Keratinocyte (primary cell): ENCODE measurements at regions not wholly inside any gene's neighbourhood (a gene's known extent, or its start where the extent isn't known, plus 50 kb on each side); places are given as distances from the start of the nearest gene placed in this dataset.

Source experiments
- DNase-seq: peaks from one replicate; pipeline ENCODE4 v3.0.0-alpha.2; 2011; ENCODE audit warnings: low read depth, missing footprints, low spot score
- FAIRE-seq: peaks from 2 replicates; lab custom pipeline; 2011; peaks lifted over from hg19 to GRCh38; lab: Jason Lieb, UNC
- H2AFZ ChIP-seq: 2 replicates; pipeline ENCODE4 v1.6.0; 2012; ENCODE audit warnings: low read length, control low read depth, inconsistent platforms; ENCODE audit not compliant: control insufficient read depth
- H3K27ac ChIP-seq: 2 replicates; pipeline ENCODE4 v1.5.1; 2011; ENCODE audit warnings: low read length; ENCODE audit not compliant: control insufficient read depth, insufficient read depth
- H3K27me3 ChIP-seq: 3 replicates; pipeline ENCODE4 v1.6.0; 2011; ENCODE audit warnings: low read length; ENCODE audit not compliant: control insufficient read depth, insufficient read depth; ENCODE audit errors: extremely low read depth
- H3K36me3 ChIP-seq, 2 experiments: 2 replicates in 1 of 2; 3 replicates in 1 of 2; pipeline ENCODE4 v1.5.1; 2011; ENCODE audit warnings: low read length in 2 of 2, mild to moderate bottlenecking in 1 of 2; ENCODE audit not compliant: control insufficient read depth in 2 of 2, insufficient read depth in 2 of 2; ENCODE audit errors: extremely low read depth in 1 of 2
- H3K4me1 ChIP-seq: 3 replicates; pipeline ENCODE4 v1.5.1; 2011; ENCODE audit warnings: low read length; ENCODE audit not compliant: control insufficient read depth, insufficient read depth; ENCODE audit errors: extremely low read depth
- H3K4me2 ChIP-seq: 3 replicates; pipeline ENCODE4 v1.6.0; 2011; ENCODE audit warnings: low read depth, low read length; ENCODE audit not compliant: control insufficient read depth, insufficient read depth; ENCODE audit errors: extremely low read depth
- H3K4me3 ChIP-seq, 3 experiments: fragments of 200-600 bp in 1 of 3; sonication (generic) in 1 of 3; 2 replicates in 2 of 3; 3 replicates in 1 of 3; pipeline ENCODE4 v1.5.1; 2011 to 2016; ENCODE audit warnings: low read length in 3 of 3, mild to moderate bottlenecking in 3 of 3, control low read depth in 2 of 3, inconsistent platforms in 1 of 3, low read depth in 1 of 3, mixed read lengths in 1 of 3, mixed run types in 1 of 3, moderate library complexity in 1 of 3; ENCODE audit not compliant: control insufficient read depth in 2 of 3, insufficient read depth in 2 of 3; ENCODE audit errors: extremely low read depth in 1 of 3
- H3K79me2 ChIP-seq: 2 replicates; pipeline ENCODE4 v1.6.0; 2012; ENCODE audit warnings: low read length; ENCODE audit not compliant: control insufficient read depth, insufficient read depth
- H3K9ac ChIP-seq: 3 replicates; pipeline ENCODE4 v1.6.0; 2011; ENCODE audit warnings: low read length; ENCODE audit not compliant: control insufficient read depth, insufficient read depth; ENCODE audit errors: extremely low read depth
- H3K9me1 ChIP-seq: 3 replicates; pipeline ENCODE4 v1.6.0; 2011; ENCODE audit warnings: low read length; ENCODE audit not compliant: control insufficient read depth, insufficient read depth; ENCODE audit errors: extremely low read depth
- H3K9me3 ChIP-seq: 2 replicates; pipeline ENCODE4 v1.5.1; 2012; ENCODE audit warnings: low read depth, low read length; ENCODE audit not compliant: control insufficient read depth
- H4K20me1 ChIP-seq: 3 replicates; pipeline ENCODE4 v1.6.0; 2011; ENCODE audit warnings: low read length; ENCODE audit not compliant: control insufficient read depth, insufficient read depth; ENCODE audit errors: extremely low read depth
- EZH2 ChIP-seq: IDR thresholded peaks from one replicate; pipeline ENCODE4 v1.6.1; 2012; ENCODE audit warnings: inconsistent platforms, mild to moderate bottlenecking, low read length, moderate library complexity
- dilution Hi-C: fragments of 300-500 bp; cut with MboI; formaldehyde crosslinking; loops from one replicate; pipeline ENCODE4 v1.7.0; 2020; ENCODE audit warnings: low sequenced_read_pairs; ENCODE audit not compliant: extremely low pct_ligation_motif_present
- TF ChIP-seq, protein P1 (sequence below), 3 experiments: IDR thresholded peaks in 1 of 3; conservative IDR thresholded peaks in 1 of 3; optimal IDR thresholded peaks in 1 of 3; 2 replicates in 2 of 3; 3 replicates in 1 of 3; pipeline versions ENCODE3 to v1.5.1; 2011; ENCODE audit warnings: low read length in 3 of 3, mild to moderate bottlenecking in 3 of 3, moderate library complexity in 2 of 3, control low read depth in 1 of 3, inconsistent platforms in 1 of 3; ENCODE audit not compliant: insufficient read depth in 2 of 3; ENCODE audit errors: extremely low read depth in 1 of 3

GRCh38 chr14:101199028-101199770, 295.7 kb upstream of the RTL1 start:
- Histone ChIP-seq H3K4me1 (no peaks in the 10 kb centered on the region), H3K9me1 (no peaks in the 10 kb centered on the region), H4K20me1 (no peaks in the 10 kb centered on the region), H2AFZ (no peak overlapping the region), H3K9ac (no peak overlapping the region), H3K4me3 (no peak overlapping the region), H3K36me3 (no peaks in the 10 kb centered on the region), H3K9me3 (peaks cover 20% of the 10 kb centered on the region), H3K27me3 (no peaks in the 10 kb centered on the region), H3K4me2 (no peak overlapping the region), H3K79me2 (no peaks in the 10 kb centered on the region), H3K27ac (no peak overlapping the region)
- no peak for TF ChIP-seq EZH2
- TF ChIP-seq, protein P1, sequence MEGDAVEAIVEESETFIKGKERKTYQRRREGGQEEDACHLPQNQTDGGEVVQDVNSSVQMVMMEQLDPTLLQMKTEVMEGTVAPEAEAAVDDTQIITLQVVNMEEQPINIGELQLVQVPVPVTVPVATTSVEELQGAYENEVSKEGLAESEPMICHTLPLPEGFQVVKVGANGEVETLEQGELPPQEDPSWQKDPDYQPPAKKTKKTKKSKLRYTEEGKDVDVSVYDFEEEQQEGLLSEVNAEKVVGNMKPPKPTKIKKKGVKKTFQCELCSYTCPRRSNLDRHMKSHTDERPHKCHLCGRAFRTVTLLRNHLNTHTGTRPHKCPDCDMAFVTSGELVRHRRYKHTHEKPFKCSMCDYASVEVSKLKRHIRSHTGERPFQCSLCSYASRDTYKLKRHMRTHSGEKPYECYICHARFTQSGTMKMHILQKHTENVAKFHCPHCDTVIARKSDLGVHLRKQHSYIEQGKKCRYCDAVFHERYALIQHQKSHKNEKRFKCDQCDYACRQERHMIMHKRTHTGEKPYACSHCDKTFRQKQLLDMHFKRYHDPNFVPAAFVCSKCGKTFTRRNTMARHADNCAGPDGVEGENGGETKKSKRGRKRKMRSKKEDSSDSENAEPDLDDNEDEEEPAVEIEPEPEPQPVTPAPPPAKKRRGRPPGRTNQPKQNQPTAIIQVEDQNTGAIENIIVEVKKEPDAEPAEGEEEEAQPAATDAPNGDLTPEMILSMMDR (optimal IDR thresholded peaks at IDR 0.05 in 1 of 3, IDR thresholded peaks at IDR 0.05 in 1 of 3, conservative IDR thresholded peaks at IDR 0.05 in 1 of 3; ENCODE audit: extremely low read depth in 1 of 3, insufficient read depth in 2 of 3, low read length in 3 of 3) = no peak
- DNase-seq (no peak), FAIRE-seq (no peak)
- dilution Hi-C loops = no loop called here

GRCh38 chr14:101200008-101200649, 296.6 kb upstream of the RTL1 start:
- H3K4me2 ChIP-seq = no peak overlapping the region
- H3K27ac ChIP-seq = no peak overlapping the region
- no peaks in the 10 kb centered on the region for H4K20me1 ChIP-seq
- no peaks in the 10 kb centered on the region for H3K79me2 ChIP-seq
- H3K4me1 ChIP-seq = no peaks in the 10 kb centered on the region
- H3K4me3 ChIP-seq = no peak overlapping the region
- TF ChIP-seq, protein P1 (optimal IDR thresholded peaks at IDR 0.05 in 1 of 3, IDR thresholded peaks at IDR 0.05 in 1 of 3, conservative IDR thresholded peaks at IDR 0.05 in 1 of 3; ENCODE audit: extremely low read depth in 1 of 3, insufficient read depth in 2 of 3, low read length in 3 of 3) = no peak
- no peak for TF ChIP-seq EZH2
- H3K9me3 ChIP-seq = peaks cover 20% of the 10 kb centered on the region
- no peaks in the 10 kb centered on the region for H3K36me3 ChIP-seq
- DNase-seq = no peak
- no peak for FAIRE-seq
- H2AFZ ChIP-seq = no peak overlapping the region
- H3K9me1 ChIP-seq = no peaks in the 10 kb centered on the region
- H3K9ac ChIP-seq = no peak overlapping the region
- dilution Hi-C loops = no loop called here
- no peaks in the 10 kb centered on the region for H3K27me3 ChIP-seq
